GM13977 (cell line): ENCODE measurements at regions not wholly inside any gene's neighbourhood (a gene's known extent, or its start where the extent isn't known, plus 50 kb on each side); places are given as distances from the start of the nearest gene placed in this dataset.
A peak's percentile ranks its signal among the peaks of the same experiment; 100 is the strongest.

Experiments used
- DNase-seq: peaks from one replicate; pipeline ENCODE4 v3.0.0; 2012; ENCODE audit warnings: low spot score
- in situ Hi-C: fragments of 300-500 bp; cut with MboI; formaldehyde crosslinking; loops from one replicate; pipeline ENCODE4 v1.12.0; 2022; ENCODE audit warnings: low sequenced_read_pairs, low pct_unique_long_range_greater_than_20kb, mixed read lengths, inconsistent platforms; ENCODE audit not compliant: unreplicated experiment
- TF ChIP-seq, protein P1 (sequence below): IDR thresholded peaks from 2 replicates; pipeline ENCODE4 v1.5.1; 2012; ENCODE audit warnings: mild to moderate bottlenecking, control low read depth; ENCODE audit not compliant: insufficient read depth; ENCODE audit errors: extremely low read depth, missing control alignments

GRCh38 chr18:26652501-26652900 is 104.1 kb upstream of the KCTD1 start:
- in situ Hi-C loops = no loop called here
- TF ChIP-seq, protein P1, sequence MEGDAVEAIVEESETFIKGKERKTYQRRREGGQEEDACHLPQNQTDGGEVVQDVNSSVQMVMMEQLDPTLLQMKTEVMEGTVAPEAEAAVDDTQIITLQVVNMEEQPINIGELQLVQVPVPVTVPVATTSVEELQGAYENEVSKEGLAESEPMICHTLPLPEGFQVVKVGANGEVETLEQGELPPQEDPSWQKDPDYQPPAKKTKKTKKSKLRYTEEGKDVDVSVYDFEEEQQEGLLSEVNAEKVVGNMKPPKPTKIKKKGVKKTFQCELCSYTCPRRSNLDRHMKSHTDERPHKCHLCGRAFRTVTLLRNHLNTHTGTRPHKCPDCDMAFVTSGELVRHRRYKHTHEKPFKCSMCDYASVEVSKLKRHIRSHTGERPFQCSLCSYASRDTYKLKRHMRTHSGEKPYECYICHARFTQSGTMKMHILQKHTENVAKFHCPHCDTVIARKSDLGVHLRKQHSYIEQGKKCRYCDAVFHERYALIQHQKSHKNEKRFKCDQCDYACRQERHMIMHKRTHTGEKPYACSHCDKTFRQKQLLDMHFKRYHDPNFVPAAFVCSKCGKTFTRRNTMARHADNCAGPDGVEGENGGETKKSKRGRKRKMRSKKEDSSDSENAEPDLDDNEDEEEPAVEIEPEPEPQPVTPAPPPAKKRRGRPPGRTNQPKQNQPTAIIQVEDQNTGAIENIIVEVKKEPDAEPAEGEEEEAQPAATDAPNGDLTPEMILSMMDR = no peak

GRCh38 chr18:26650310-26651268 is 102.2 kb upstream of the KCTD1 start:
- TF ChIP-seq, protein P1 = no peak
- in situ Hi-C loops = no loop called here
- DNase-seq = no peak

More at GRCh38 chr18:26652501-26652900, 104.1 kb upstream of the KCTD1 start:
- no peak for DNase-seq

DNA sequence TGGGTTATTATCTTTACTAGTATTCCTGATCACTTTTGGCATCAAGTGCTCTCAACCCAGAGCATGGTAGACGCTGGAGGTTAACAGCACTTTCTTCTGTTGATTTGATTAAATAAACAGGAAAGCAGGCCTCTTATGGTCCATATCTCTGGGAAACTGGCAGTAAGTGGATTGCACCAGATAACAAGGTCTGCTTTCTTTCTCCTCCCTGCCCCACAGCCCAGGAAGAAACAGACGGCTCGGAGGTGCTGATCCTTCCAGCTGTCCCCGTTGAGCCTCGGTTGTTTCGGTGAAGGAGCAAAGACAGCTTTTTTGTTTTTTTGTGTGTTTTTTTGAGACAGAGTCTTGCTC is 100.8 kb upstream of the KCTD1 start:
- no peak for DNase-seq
- in situ Hi-C loops = loop anchor here (10.0 kb wide), 1 partner anchor 244 kb away; no protein-coding TSS in a partner anchor
- TF ChIP-seq, protein P1 = no peak

- TF ChIP-seq, protein P1 = no peak
- peak; percentile 38 for DNase-seq
- in situ Hi-C loops = loop anchor here (10.0 kb wide), 1 partner anchor 244 kb away; no protein-coding TSS in a partner anchor
These were observed 100.3 kb upstream of the KCTD1 start for GRCh38 chr18:26648509-26649192.

DNA sequence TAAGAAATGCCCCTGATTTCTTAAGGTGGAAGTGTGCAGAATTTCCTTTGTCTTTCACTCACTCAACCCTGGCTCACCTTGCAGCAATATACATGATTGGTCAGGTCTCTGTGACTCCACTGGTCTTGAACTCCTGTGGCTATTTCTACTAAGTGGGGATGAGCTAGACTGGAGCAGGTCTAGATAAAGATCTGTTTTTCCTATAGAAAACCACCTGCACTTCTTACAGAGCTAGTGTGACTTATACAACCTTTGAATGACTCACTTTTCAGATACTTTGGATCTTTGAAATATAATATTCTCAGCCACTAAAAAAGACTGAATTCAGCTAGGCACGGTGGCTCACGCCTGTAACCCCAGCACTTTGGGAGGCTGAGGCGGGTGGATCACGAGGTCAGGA is 98.5 kb upstream of the KCTD1 start:
- in situ Hi-C loops = loop anchor here (10.0 kb wide), 1 partner anchor 242 kb away; no protein-coding TSS in a partner anchor
- no peak for DNase-seq
- TF ChIP-seq, protein P1 = no peak

DNA sequence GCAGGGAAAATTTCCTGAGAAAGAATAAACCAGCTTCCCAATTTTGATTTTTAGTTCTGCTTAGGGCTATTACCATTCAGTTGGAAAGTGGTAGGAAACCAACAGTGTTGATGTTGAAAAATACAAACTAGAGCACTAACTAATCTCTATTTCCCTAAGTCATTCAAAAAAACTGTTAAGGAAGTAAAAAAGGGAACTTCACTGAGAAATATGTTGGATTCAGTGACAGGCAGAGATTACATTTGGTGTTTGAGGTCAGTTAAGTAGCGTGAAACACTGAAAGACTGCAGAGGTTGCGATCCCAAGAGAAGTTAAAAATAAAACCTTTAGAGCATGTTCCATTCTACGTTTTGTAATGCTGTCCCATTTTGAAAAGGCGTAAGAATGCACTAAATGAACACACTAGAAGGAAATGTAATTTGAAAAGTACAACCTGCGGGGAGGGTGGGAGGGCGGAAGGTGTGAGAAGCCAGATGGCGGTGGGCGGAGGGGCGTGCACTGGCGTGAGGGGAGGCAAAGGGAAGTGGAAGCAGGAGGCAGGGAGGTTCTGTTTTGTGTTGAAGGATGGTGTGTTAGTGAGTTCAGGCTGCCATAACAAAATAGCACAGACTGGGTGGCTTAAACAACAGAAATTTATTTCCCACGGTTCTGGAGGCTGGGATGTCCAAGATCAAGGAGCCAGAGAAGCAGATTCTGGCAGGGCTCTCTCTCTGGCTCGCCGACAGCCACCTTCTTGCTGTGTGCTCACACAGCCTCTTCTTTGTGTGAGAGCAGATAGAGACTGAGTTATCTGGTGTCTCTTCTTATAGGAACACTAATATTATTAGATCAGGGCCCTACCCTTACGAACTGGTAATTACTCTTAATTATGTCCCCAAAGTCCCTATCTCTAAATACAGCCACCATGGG is 94.3 kb upstream of the KCTD1 start:
- no peak for DNase-seq
- TF ChIP-seq, protein P1 = no peak
- in situ Hi-C loops = loop anchor here (10.0 kb wide), 1 partner anchor 238 kb away; no protein-coding TSS in a partner anchor
